ENCODE measurements at regions not wholly inside any gene's neighbourhood (a gene's known extent, or its start where the extent isn't known, plus 50 kb on each side); places are given as distances from the start of the nearest gene placed in this dataset.
"Not testable (repeated sequence)": the region's sequence is repeated elsewhere in the genome, so short reads cannot be mapped to it uniquely, and the experiment has no call there.

- TF ChIP-seq CTCF (IDR thresholded peaks at IDR 0.05; ENCODE audit: low read depth, low read length) = no peak
- H3K27ac ChIP-seq = no peak overlapping the region
Measured at GRCh38 chr9:75289332-75289731, 201.0 kb downstream of the OSTF1 start.

GRCh38 chr9:75299324-75299723 lies 211.0 kb downstream of the OSTF1 start:
- H3K9me3 ChIP-seq (ENCODE audit: severe bottlenecking) = no peaks in the 10 kb centered on the region
- no peak for TF ChIP-seq CTCF (IDR thresholded peaks at IDR 0.05; ENCODE audit: low read depth, low read length)
- DNase-seq = no peak
- no peaks in the 10 kb centered on the region for H3K36me3 ChIP-seq
- H3K4me3 ChIP-seq (ENCODE audit: low read depth, low read length) = no peak overlapping the region
- H3K27me3 ChIP-seq (ENCODE audit: insufficient read depth, low read depth, severe bottlenecking) = no peaks in the 10 kb centered on the region
- no peak overlapping the region for H3K27ac ChIP-seq

More at GRCh38 chr9:75289332-75289731, 201.0 kb downstream of the OSTF1 start:
- Histone ChIP-seq H3K36me3 (no peaks in the 10 kb centered on the region), H3K9me3 (ENCODE audit: severe bottlenecking) (no peaks in the 10 kb centered on the region), H3K4me3 (ENCODE audit: low read depth, low read length) (no peak overlapping the region), H3K27me3 (ENCODE audit: insufficient read depth, low read depth, severe bottlenecking) (no peaks in the 10 kb centered on the region)
- no peak for DNase-seq

- no peak for DNase-seq
- no peak overlapping the region for H3K27ac ChIP-seq
- H3K36me3 ChIP-seq = no peaks in the 10 kb centered on the region
- no peak overlapping the region for H3K4me3 ChIP-seq (ENCODE audit: low read depth, low read length)
- no peaks in the 10 kb centered on the region for H3K9me3 ChIP-seq (ENCODE audit: severe bottlenecking)
- no peaks in the 10 kb centered on the region for H3K27me3 ChIP-seq (ENCODE audit: insufficient read depth, low read depth, severe bottlenecking)
- TF ChIP-seq CTCF (IDR thresholded peaks at IDR 0.05; ENCODE audit: low read depth, low read length) = 0 out of 2 replicates have a peak, but pooled peaks have one; percentile 5
Measured at GRCh38 chr9:75333624-75334023, 245.3 kb downstream of the OSTF1 start.

GRCh38 chr9:75358846-75359245 lies 270.5 kb downstream of the OSTF1 start:
- DNase-seq = no peak
- no peak overlapping the region for H3K27ac ChIP-seq
- TF ChIP-seq CTCF (IDR thresholded peaks at IDR 0.05; ENCODE audit: low read depth, low read length) = no peak
- peaks cover 4% of the 10 kb centered on the region for H3K9me3 ChIP-seq (ENCODE audit: severe bottlenecking)
- no peaks in the 10 kb centered on the region for H3K36me3 ChIP-seq
- H3K4me3 ChIP-seq (ENCODE audit: low read depth, low read length) = no peak overlapping the region
- no peaks in the 10 kb centered on the region for H3K27me3 ChIP-seq (ENCODE audit: insufficient read depth, low read depth, severe bottlenecking)

- Histone ChIP-seq H3K36me3 (no peaks in the 10 kb centered on the region), H3K4me3 (ENCODE audit: low read depth, low read length) (no peak overlapping the region), H3K27me3 (ENCODE audit: insufficient read depth, low read depth, severe bottlenecking) (no peaks in the 10 kb centered on the region), H3K27ac (no peak overlapping the region), H3K9me3 (ENCODE audit: severe bottlenecking) (peaks cover 4% of the 10 kb centered on the region)
- TF ChIP-seq CTCF (IDR thresholded peaks at IDR 0.05; ENCODE audit: low read depth, low read length) = no peak
- no peak for DNase-seq
Measured at GRCh38 chr9:75359638-75360037, 271.3 kb downstream of the OSTF1 start.

GRCh38 chr9:75360252-75360651 lies 271.9 kb downstream of the OSTF1 start:
- H3K9me3 ChIP-seq (ENCODE audit: severe bottlenecking) = peaks cover 4% of the 10 kb centered on the region
- no peaks in the 10 kb centered on the region for H3K27me3 ChIP-seq (ENCODE audit: insufficient read depth, low read depth, severe bottlenecking)
- no peak overlapping the region for H3K4me3 ChIP-seq (ENCODE audit: low read depth, low read length)
- H3K27ac ChIP-seq = no peak overlapping the region
- TF ChIP-seq CTCF (IDR thresholded peaks at IDR 0.05; ENCODE audit: low read depth, low read length) = no peak
- DNase-seq = no peak
- H3K36me3 ChIP-seq = no peaks in the 10 kb centered on the region

GRCh38 chr9:75362446-75362845 lies 274.1 kb downstream of the OSTF1 start:
- H3K36me3 ChIP-seq; H3K27ac ChIP-seq; H3K27me3 ChIP-seq (ENCODE audit: insufficient read depth, low read depth, severe bottlenecking); H3K9me3 ChIP-seq (ENCODE audit: severe bottlenecking); H3K4me3 ChIP-seq (ENCODE audit: low read depth, low read length); DNase-seq: not testable (repeated sequence)
